Loucy (cell line): ENCODE measurements at regions not wholly inside any gene's neighbourhood (a gene's known extent, or its start where the extent isn't known, plus 50 kb on each side); places are given as distances from the start of the nearest gene placed in this dataset.

Source experiments
- H2AFZ ChIP-seq: fragments of 200-600 bp; sonication (generic); 2 replicates; pipeline ENCODE4 v1.6.0; 2016; ENCODE audit warnings: antibody characterized with exemption, mild to moderate bottlenecking, low read length, moderate library complexity
- H3F3A ChIP-seq: fragments of 200-600 bp; 2 replicates; pipeline ENCODE4 v1.6.0; 2016; ENCODE audit warnings: antibody characterized with exemption, low read depth, mild to moderate bottlenecking
- H3K27me3 ChIP-seq: fragments of 200-600 bp; sonication (generic); 2 replicates; pipeline ENCODE4 v1.6.1; 2014; ENCODE audit warnings: low read length, mild to moderate bottlenecking; ENCODE audit not compliant: insufficient read depth, poor library complexity, severe bottlenecking
- H3K36me3 ChIP-seq: fragments of 200-600 bp; sonication (generic); 2 replicates; pipeline ENCODE4 v1.6.1; 2016; ENCODE audit warnings: low read length; ENCODE audit not compliant: insufficient read depth
- H3K4me1 ChIP-seq: fragments of 200-600 bp; sonication (generic); 2 replicates; pipeline ENCODE4 v1.5.1; 2014; ENCODE audit warnings: low read length, mild to moderate bottlenecking; ENCODE audit not compliant: insufficient read depth, poor library complexity, severe bottlenecking
- H3K4me2 ChIP-seq: fragments of 200-600 bp; sonication (generic); 2 replicates; pipeline ENCODE4 v1.6.0; 2014; ENCODE audit warnings: antibody characterized with exemption, low read length, low read depth, mild to moderate bottlenecking; ENCODE audit not compliant: poor library complexity, severe bottlenecking
- H3K4me3 ChIP-seq: fragments of 200-600 bp; sonication (generic); 2 replicates; pipeline ENCODE4 v1.5.1; 2014; ENCODE audit warnings: low read length, mild to moderate bottlenecking, mixed read lengths; ENCODE audit not compliant: poor library complexity, severe bottlenecking
- H3K79me2 ChIP-seq: fragments of 200-600 bp; sonication (generic); 2 replicates; pipeline ENCODE4 v1.6.1; 2014; ENCODE audit warnings: low read length; ENCODE audit not compliant: insufficient read depth
- H3K9ac ChIP-seq: fragments of 200-600 bp; sonication (generic); 2 replicates; pipeline ENCODE4 v1.6.0; 2014; ENCODE audit warnings: mild to moderate bottlenecking, low read depth, low read length, moderate library complexity; ENCODE audit not compliant: poor library complexity, severe bottlenecking
- H3K9me2 ChIP-seq: fragments of 200-600 bp; sonication (generic); replicated peaks from 2 replicates; pipeline ENCODE4 v1.6.1; 2016; ENCODE audit warnings: low read depth, low read length, mixed read lengths
- H3K9me3 ChIP-seq: fragments of 200-600 bp; sonication (generic); 2 replicates; pipeline ENCODE4 v1.6.1; 2014; ENCODE audit warnings: mild to moderate bottlenecking, antibody characterized with exemption, low read length, low read depth; ENCODE audit not compliant: insufficient read depth
- H4K20me1 ChIP-seq: fragments of 200-600 bp; sonication (generic); 2 replicates; pipeline ENCODE4 v1.6.0; 2014; ENCODE audit warnings: antibody characterized with exemption, low read length, mild to moderate bottlenecking; ENCODE audit not compliant: insufficient read depth, poor library complexity, severe bottlenecking
- EZH2phosphoT487 ChIP-seq: fragments of 200-600 bp; IDR thresholded peaks from 2 replicates; pipeline ENCODE4 v1.6.1; 2018; ENCODE audit warnings: antibody characterized with exemption, mild to moderate bottlenecking, moderate library complexity, borderline replicate concordance
- TF ChIP-seq, protein P1 (sequence below): fragments of 200-600 bp; sonication (generic); conservative IDR thresholded peaks from 2 replicates; pipeline ENCODE4 v1.5.1; 2014; ENCODE audit warnings: mild to moderate bottlenecking, antibody characterized with exemption, low read length

DNA sequence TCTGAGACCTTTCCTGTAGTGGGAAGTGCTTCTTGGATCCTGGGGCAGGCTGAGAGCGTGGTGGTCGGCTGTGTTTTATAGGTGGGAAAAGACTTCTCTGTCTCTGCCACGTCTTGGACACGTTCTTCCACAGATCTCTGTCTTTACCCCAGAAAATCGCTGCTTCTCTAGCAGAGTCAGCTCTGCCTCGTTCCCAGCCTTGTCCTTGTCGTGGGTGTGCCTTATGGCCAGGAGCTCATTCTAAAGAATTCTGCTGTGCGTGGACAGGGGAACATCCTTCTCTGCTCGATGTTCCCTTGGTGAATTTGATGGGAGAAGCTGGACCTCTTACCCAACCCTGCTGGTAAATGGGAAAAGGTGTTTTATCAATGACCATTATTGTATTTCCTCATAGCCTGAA is 433.1 kb upstream of the C2CD4B start:
- Histone ChIP-seq H3K36me3 (no peaks in the 10 kb centered on the region), H3K9me3 (no peaks in the 10 kb centered on the region), H3K4me3 (no peak overlapping the region), H3K4me1 (no peaks in the 10 kb centered on the region), H3K27me3 (no peaks in the 10 kb centered on the region), H4K20me1 (no peaks in the 10 kb centered on the region), H3K4me2 (no peak overlapping the region), H3K79me2 (no peaks in the 10 kb centered on the region), H3K9me2 (no peaks in the 10 kb centered on the region), H2AFZ (no peak overlapping the region), H3F3A (no peaks in the 10 kb centered on the region), H3K9ac (no peak overlapping the region)
- TF ChIP-seq EZH2phosphoT487 = no peak
- TF ChIP-seq, protein P1, sequence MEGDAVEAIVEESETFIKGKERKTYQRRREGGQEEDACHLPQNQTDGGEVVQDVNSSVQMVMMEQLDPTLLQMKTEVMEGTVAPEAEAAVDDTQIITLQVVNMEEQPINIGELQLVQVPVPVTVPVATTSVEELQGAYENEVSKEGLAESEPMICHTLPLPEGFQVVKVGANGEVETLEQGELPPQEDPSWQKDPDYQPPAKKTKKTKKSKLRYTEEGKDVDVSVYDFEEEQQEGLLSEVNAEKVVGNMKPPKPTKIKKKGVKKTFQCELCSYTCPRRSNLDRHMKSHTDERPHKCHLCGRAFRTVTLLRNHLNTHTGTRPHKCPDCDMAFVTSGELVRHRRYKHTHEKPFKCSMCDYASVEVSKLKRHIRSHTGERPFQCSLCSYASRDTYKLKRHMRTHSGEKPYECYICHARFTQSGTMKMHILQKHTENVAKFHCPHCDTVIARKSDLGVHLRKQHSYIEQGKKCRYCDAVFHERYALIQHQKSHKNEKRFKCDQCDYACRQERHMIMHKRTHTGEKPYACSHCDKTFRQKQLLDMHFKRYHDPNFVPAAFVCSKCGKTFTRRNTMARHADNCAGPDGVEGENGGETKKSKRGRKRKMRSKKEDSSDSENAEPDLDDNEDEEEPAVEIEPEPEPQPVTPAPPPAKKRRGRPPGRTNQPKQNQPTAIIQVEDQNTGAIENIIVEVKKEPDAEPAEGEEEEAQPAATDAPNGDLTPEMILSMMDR = no peak

DNA sequence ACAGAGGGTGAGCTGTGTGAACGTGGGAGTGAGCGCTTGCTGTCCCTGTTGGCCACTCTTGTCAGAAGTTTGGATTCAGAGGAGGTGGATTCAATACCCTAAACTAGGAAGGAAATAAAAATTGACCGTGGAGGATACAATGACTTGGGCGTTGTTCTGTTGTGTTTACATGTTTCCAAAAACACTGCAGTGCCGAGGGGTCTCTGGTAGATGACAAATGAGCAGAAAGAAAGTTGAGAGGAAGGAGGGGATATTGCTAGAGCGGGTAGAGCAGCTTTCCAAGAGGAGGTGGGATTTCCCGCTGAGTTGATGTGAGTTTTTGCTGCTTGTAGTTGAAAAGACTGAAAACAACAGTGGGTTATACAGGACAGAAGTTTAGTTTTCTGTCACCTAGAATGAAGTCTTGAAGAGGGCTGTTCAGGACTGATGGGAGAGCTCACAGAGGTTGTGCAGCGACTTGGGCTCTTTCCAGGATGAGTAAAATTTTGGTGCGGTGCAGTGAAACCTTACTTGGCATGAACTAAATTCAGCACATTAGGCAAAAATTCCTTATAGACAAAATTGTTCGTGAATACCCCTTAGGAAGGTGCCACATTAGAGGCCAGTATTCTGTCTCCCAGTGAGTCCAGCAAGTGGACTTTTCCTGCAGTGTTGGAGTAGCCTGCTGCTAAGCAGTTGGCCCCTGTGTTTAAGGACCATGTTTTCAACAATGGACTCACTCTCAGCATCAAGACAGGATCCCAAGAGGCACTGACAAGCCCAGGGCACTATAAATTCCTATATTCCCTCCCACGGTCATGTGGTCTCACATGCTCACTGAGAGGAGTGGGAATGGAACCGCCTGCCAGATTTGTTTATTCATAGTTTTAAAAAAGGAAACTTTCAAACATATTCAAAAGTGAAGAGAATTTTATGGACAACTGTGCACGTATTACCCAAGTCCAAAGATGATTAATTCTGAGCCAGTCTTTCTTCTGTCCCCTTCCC is 435.0 kb upstream of the C2CD4B start:
- H3K79me2 ChIP-seq = no peaks in the 10 kb centered on the region
- no peak overlapping the region for H3K9ac ChIP-seq
- H3F3A ChIP-seq = no peaks in the 10 kb centered on the region
- no peaks in the 10 kb centered on the region for H4K20me1 ChIP-seq
- no peaks in the 10 kb centered on the region for H3K36me3 ChIP-seq
- no peak for TF ChIP-seq EZH2phosphoT487
- TF ChIP-seq, protein P1 = no peak
- no peak overlapping the region for H3K4me3 ChIP-seq
- no peaks in the 10 kb centered on the region for H3K9me2 ChIP-seq
- no peak overlapping the region for H2AFZ ChIP-seq
- H3K9me3 ChIP-seq = no peaks in the 10 kb centered on the region
- no peaks in the 10 kb centered on the region for H3K27me3 ChIP-seq
- H3K4me1 ChIP-seq = no peaks in the 10 kb centered on the region
- no peak overlapping the region for H3K4me2 ChIP-seq

DNA sequence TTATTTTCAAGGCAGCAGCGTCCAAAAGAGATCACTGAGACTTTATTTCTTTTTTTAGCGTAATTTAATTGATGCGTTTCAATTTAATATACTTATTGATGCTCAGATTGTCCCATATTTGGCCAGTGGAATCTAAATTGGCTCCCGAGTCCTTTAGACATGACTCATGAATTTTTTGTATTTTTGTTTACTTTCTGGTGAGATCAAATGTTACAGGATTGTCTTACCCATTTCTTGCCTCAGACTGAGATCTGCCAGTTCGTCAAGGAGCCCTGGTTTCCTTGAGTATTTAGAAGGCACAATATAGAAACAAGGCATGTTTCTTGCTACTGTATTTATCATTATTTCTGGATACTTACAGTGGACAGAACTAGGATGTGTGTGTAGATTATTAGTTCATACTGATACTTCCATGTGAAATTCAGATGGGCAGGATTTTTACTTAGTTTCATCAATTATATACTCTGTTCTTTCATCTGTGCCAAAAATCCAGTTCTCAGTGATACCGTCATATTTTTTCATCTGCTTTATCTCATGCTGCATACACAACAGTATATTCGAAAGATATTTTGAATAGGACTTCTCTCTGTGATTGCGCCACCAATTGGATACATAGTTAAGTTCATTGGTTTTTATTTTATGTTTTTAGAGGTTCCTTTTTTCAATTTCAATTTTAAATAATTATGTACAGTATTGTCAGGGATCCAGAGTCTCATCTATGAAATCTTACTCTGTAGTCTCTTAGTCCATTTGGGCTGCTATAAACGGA is 436.9 kb upstream of the C2CD4B start:
- Histone ChIP-seq H4K20me1 (no peaks in the 10 kb centered on the region), H3K9me3 (no peaks in the 10 kb centered on the region), H3K36me3 (no peaks in the 10 kb centered on the region), H3K4me2 (no peak overlapping the region), H3K79me2 (no peaks in the 10 kb centered on the region), H3K4me1 (no peaks in the 10 kb centered on the region), H3K9me2 (no peaks in the 10 kb centered on the region), H3K9ac (no peak overlapping the region), H3K4me3 (no peak overlapping the region), H2AFZ (no peak overlapping the region), H3K27me3 (no peaks in the 10 kb centered on the region), H3F3A (no peaks in the 10 kb centered on the region)
- TF ChIP-seq, protein P1 = no peak
- TF ChIP-seq EZH2phosphoT487 = no peak
